ENCODE measurements at regions not wholly inside any gene's neighbourhood (a gene's known extent, or its start where the extent isn't known, plus 50 kb on each side); places are given as distances from the start of the nearest gene placed in this dataset.

- ChIA-PET POLR2A (ENCODE audit: unreplicated experiment) (no interaction called here), CTCF (interaction anchor here (0.8 kb wide), 1 partner anchor 70 kb away, joined by 3 read pairs; no protein-coding TSS in a partner anchor)
- Histone ChIP-seq H3K56ac (ENCODE audit: extremely low read depth, insufficient read depth, low read length) (no peak overlapping the region), H3K27ac (ENCODE audit: insufficient read depth, low read length) (no peak overlapping the region), H4K5ac (ENCODE audit: low read depth, low read length) (no peak overlapping the region), H4K91ac (ENCODE audit: insufficient read depth, low read depth, low read length) (no peak overlapping the region), H3K9me1 (ENCODE audit: insufficient read depth, low read length) (peaks cover 16% of the 10 kb centered on the region), H3K23ac (ENCODE audit: low read depth, low read length) (no peak overlapping the region), H2BK15ac (ENCODE audit: low read depth, low read length) (no peak overlapping the region), H2BK5ac (ENCODE audit: low read depth, low read length, poor library complexity, severe bottlenecking) (no peak overlapping the region), H3K27me3 (ENCODE audit: control insufficient read depth, insufficient read depth, low read length) (no peaks in the 10 kb centered on the region), H3K4me3 (ENCODE audit: insufficient read depth, low read depth, low read length) (no peak overlapping the region), H3K36me3 (ENCODE audit: control insufficient read depth, insufficient read depth, low read length) (no peaks in the 10 kb centered on the region), H2AK5ac (ENCODE audit: low read depth, low read length) (no peak overlapping the region; the same call in 1 of the 2 replicates), H4K8ac (ENCODE audit: low read depth in 2 of 2, low read length in 2 of 2) (no peak overlapping the region), H3K79me1 (ENCODE audit: low read depth in 1 of 2, low read length in 2 of 2) (no peaks in the 10 kb centered on the region), H2BK20ac (ENCODE audit: low read depth, low read length) (no peak overlapping the region), H3K14ac (replicated peaks; ENCODE audit: low read depth, low read length) (no peak overlapping the region), H3K4ac (ENCODE audit: low read depth, low read length) (no peak overlapping the region), H2AK9ac (replicated peaks; ENCODE audit: low read depth, low read length, poor library complexity) (no peak overlapping the region), H3K9ac (ENCODE audit: low read depth, low read length) (no peak overlapping the region), H3K9me3 (ENCODE audit: control insufficient read depth, insufficient read depth, low read length) (no peaks in the 10 kb centered on the region), H2BK120ac (ENCODE audit: low read depth, low read length) (no peak overlapping the region), H3K4me1 (ENCODE audit: control insufficient read depth, insufficient read depth, low read length) (peaks cover 19% of the 10 kb centered on the region), H2AFZ (replicated peaks; ENCODE audit: low read length, poor library complexity) (no peak overlapping the region), H3K4me2 (ENCODE audit: low read depth, low read length) (no peak overlapping the region), H3K18ac (ENCODE audit: low read depth, low read length) (no peak overlapping the region), H4K20me1 (ENCODE audit: insufficient read depth, low read length) (peaks cover 6% of the 10 kb centered on the region; the same call in 1 of the 2 replicates)
- no CpG with 5 or more reads among the region's 6 CpGs for WGBS, 2 experiments (ENCODE audit: extremely low coverage in 2 of 2, insufficient read length in 1 of 2)
- TF ChIP-seq FOS (IDR thresholded peaks at IDR 0.05; ENCODE audit: low read depth, low read length) (no peak), CEBPB (IDR thresholded peaks at IDR 0.05; ENCODE audit: low read depth, low read length) (no peak), USF2 (IDR thresholded peaks at IDR 0.05; ENCODE audit: low read depth, low read length) (no peak), RFX5 (IDR thresholded peaks at IDR 0.05; ENCODE audit: low read depth, low read length) (no peak), SMC3 (IDR thresholded peaks at IDR 0.05; ENCODE audit: low read depth, low read length) (no peak), RCOR1 (IDR thresholded peaks at IDR 0.05; ENCODE audit: insufficient replicate concordance, low read length) (no peak), MXI1 (IDR thresholded peaks at IDR 0.05; ENCODE audit: borderline replicate concordance, low read depth, low read length) (no peak), RAD21 (IDR thresholded peaks at IDR 0.05; ENCODE audit: low read length) (no peak), MAZ (IDR thresholded peaks at IDR 0.05; ENCODE audit: borderline replicate concordance, low read depth, low read length) (no peak), MAFK (IDR thresholded peaks at IDR 0.05; ENCODE audit: low read depth, low read length) (no peak), POLR2A (IDR thresholded peaks at IDR 0.05; ENCODE audit: low read depth, low read length) (no peak)
- dilution Hi-C loops (cut with HindIII; ENCODE audit: low sequenced_read_pairs, unreplicated experiment) (no loop called here), in situ Hi-C loops (cut with MboI; ENCODE audit: low sequenced_read_pairs) (no loop called here), intact Hi-C loops (cut with micrococcal nuclease) (no loop called here)
- no TSS peak for BruUV-seq (replicated peaks)
- ATAC-seq (ENCODE audit: low read depth) (no peak), DNase-seq (no peak)
These were observed 59.8 kb downstream of the FAM50B start for GRCh38 chr6:3908961-3909360.

Data from IMR-90 (cell line).